SJCRH30 (cell line): ENCODE measurements at regions not wholly inside any gene's neighbourhood (a gene's known extent, or its start where the extent isn't known, plus 50 kb on each side); places are given as distances from the start of the nearest gene placed in this dataset.
A peak's percentile ranks its signal among the peaks of the same experiment; 100 is the strongest.

Experiments used
- DNase-seq, 2 experiments: peaks; one replicate each; pipeline ENCODE4 v3.0.0-alpha.2; 2015 to 2020
- H3K27ac ChIP-seq: fragments of 250-450 bp; sonication (Bioruptor Pico); 2 replicates; pipeline ENCODE4 v1.5.1; 2020; ENCODE audit warnings: mild to moderate bottlenecking, moderate library complexity
- H3K27me3 ChIP-seq: fragments of 250-450 bp; sonication (Bioruptor Pico); 2 replicates; pipeline ENCODE4 v1.5.1; 2020; ENCODE audit warnings: mild to moderate bottlenecking, moderate library complexity
- H3K36me3 ChIP-seq: fragments of 250-450 bp; sonication (Bioruptor Pico); 2 replicates; pipeline ENCODE4 v1.5.1; 2020; ENCODE audit warnings: mild to moderate bottlenecking, moderate library complexity
- H3K4me1 ChIP-seq: fragments of 250-450 bp; sonication (Bioruptor Pico); 2 replicates; pipeline ENCODE4 v1.5.1; 2020; ENCODE audit warnings: mild to moderate bottlenecking, moderate library complexity
- H3K4me3 ChIP-seq: fragments of 250-450 bp; sonication (Bioruptor Pico); 2 replicates; pipeline ENCODE4 v1.5.1; 2020; ENCODE audit warnings: mild to moderate bottlenecking, moderate library complexity
- H3K9me3 ChIP-seq: fragments of 250-450 bp; sonication (Bioruptor Pico); replicated peaks from 2 replicates; pipeline ENCODE4 v1.5.1; 2020; ENCODE audit warnings: mild to moderate bottlenecking, moderate library complexity

GRCh38 chr5:56566374-56567249 lies 248.7 kb upstream of the MAP3K1 start:
- Histone ChIP-seq H3K4me3 (no peak overlapping the region), H3K27me3 (no peaks in the 10 kb centered on the region), H3K9me3 (no peaks in the 10 kb centered on the region), H3K27ac (no peak overlapping the region), H3K4me1 (no peaks in the 10 kb centered on the region), H3K36me3 (no peaks in the 10 kb centered on the region)
- no peak for DNase-seq

GRCh38 chr5:56565644-56566043 lies 249.7 kb upstream of the MAP3K1 start:
- DNase-seq, result no peak
- H3K9me3 ChIP-seq, result no peaks in the 10 kb centered on the region
- no peak overlapping the region for H3K4me3 ChIP-seq
- no peaks in the 10 kb centered on the region for H3K36me3 ChIP-seq
- H3K27me3 ChIP-seq, result no peaks in the 10 kb centered on the region
- H3K4me1 ChIP-seq, result no peaks in the 10 kb centered on the region
- no peak overlapping the region for H3K27ac ChIP-seq

- no peaks in the 10 kb centered on the region for H3K27me3 ChIP-seq
- no peaks in the 10 kb centered on the region for H3K4me1 ChIP-seq
- no peak for DNase-seq
- no peaks in the 10 kb centered on the region for H3K9me3 ChIP-seq
- no peak overlapping the region for H3K27ac ChIP-seq
- no peaks in the 10 kb centered on the region for H3K36me3 ChIP-seq
- H3K4me3 ChIP-seq, result no peak overlapping the region
These were observed 250.1 kb upstream of the MAP3K1 start for GRCh38 chr5:56565283-56565615.

GRCh38 chr5:56564541-56565282 lies 250.6 kb upstream of the MAP3K1 start:
- no peaks in the 10 kb centered on the region for H3K27me3 ChIP-seq
- no peak overlapping the region for H3K27ac ChIP-seq
- H3K36me3 ChIP-seq, result no peaks in the 10 kb centered on the region
- no peaks in the 10 kb centered on the region for H3K9me3 ChIP-seq
- H3K4me1 ChIP-seq, result no peaks in the 10 kb centered on the region
- H3K4me3 ChIP-seq, result no peak overlapping the region
- DNase-seq, result no peak

GRCh38 chr5:56561455-56561854 lies 253.9 kb upstream of the MAP3K1 start:
- no peak overlapping the region for H3K4me3 ChIP-seq
- H3K9me3 ChIP-seq, result no peaks in the 10 kb centered on the region
- H3K27ac ChIP-seq, result no peak overlapping the region
- H3K4me1 ChIP-seq, result no peaks in the 10 kb centered on the region
- DNase-seq, result no peak
- H3K27me3 ChIP-seq, result no peaks in the 10 kb centered on the region
- H3K36me3 ChIP-seq, result no peaks in the 10 kb centered on the region

GRCh38 chr5:56558131-56558745 lies 257.1 kb upstream of the MAP3K1 start:
- Histone ChIP-seq H3K27me3 (no peaks in the 10 kb centered on the region), H3K4me1 (no peaks in the 10 kb centered on the region), H3K4me3 (no peak overlapping the region), H3K27ac (no peak overlapping the region), H3K9me3 (no peaks in the 10 kb centered on the region), H3K36me3 (no peaks in the 10 kb centered on the region)
- DNase-seq, result no peak

GRCh38 chr5:56557198-56557597 lies 258.2 kb upstream of the MAP3K1 start:
- Histone ChIP-seq H3K27me3 (no peaks in the 10 kb centered on the region), H3K4me3 (no peak overlapping the region), H3K36me3 (no peaks in the 10 kb centered on the region), H3K4me1 (no peaks in the 10 kb centered on the region), H3K9me3 (no peaks in the 10 kb centered on the region), H3K27ac (no peak overlapping the region)
- no peak for DNase-seq

GRCh38 chr5:56552612-56553268 lies 262.6 kb upstream of the MAP3K1 start:
- DNase-seq, result no peak
- H3K9me3 ChIP-seq, result no peaks in the 10 kb centered on the region
- H3K4me3 ChIP-seq, result no peak overlapping the region
- H3K36me3 ChIP-seq, result no peaks in the 10 kb centered on the region
- H3K4me1 ChIP-seq, result no peaks in the 10 kb centered on the region
- H3K27me3 ChIP-seq, result no peaks in the 10 kb centered on the region
- no peak overlapping the region for H3K27ac ChIP-seq

GRCh38 chr5:56550227-56550626 lies 265.1 kb upstream of the MAP3K1 start:
- peaks cover 1% of the 10 kb centered on the region; the same call in 1 of the 2 replicates for H3K4me1 ChIP-seq
- DNase-seq, result no peak
- H3K9me3 ChIP-seq, result no peaks in the 10 kb centered on the region
- no peak overlapping the region for H3K4me3 ChIP-seq
- H3K36me3 ChIP-seq, result no peaks in the 10 kb centered on the region
- H3K27ac ChIP-seq, result no peak overlapping the region
- H3K27me3 ChIP-seq, result no peaks in the 10 kb centered on the region

- Histone ChIP-seq H3K27me3 (no peaks in the 10 kb centered on the region), H3K9me3 (no peaks in the 10 kb centered on the region), H3K4me3 (no peak overlapping the region), H3K36me3 (no peaks in the 10 kb centered on the region), H3K27ac (no peak overlapping the region), H3K4me1 (peaks cover 7% of the 10 kb centered on the region; the same call in 1 of the 2 replicates)
- no peak for DNase-seq
These were observed 266.1 kb upstream of the MAP3K1 start for GRCh38 chr5:56549096-56549886.

- Histone ChIP-seq H3K4me3 (no peak overlapping the region), H3K9me3 (no peaks in the 10 kb centered on the region), H3K27me3 (no peaks in the 10 kb centered on the region), H3K27ac (no peak overlapping the region), H3K36me3 (no peaks in the 10 kb centered on the region), H3K4me1 (peaks cover 7% of the 10 kb centered on the region; the same call in 1 of the 2 replicates)
- DNase-seq, result peak in 1 of 2 experiments; percentile 7
These were observed 270.3 kb upstream of the MAP3K1 start for GRCh38 chr5:56545016-56545415.

- Histone ChIP-seq H3K4me3 (no peak overlapping the region), H3K9me3 (no peaks in the 10 kb centered on the region), H3K36me3 (no peaks in the 10 kb centered on the region), H3K4me1 (peaks cover 7% of the 10 kb centered on the region; the same call in 1 of the 2 replicates), H3K27ac (no peak overlapping the region), H3K27me3 (no peaks in the 10 kb centered on the region)
- no peak for DNase-seq
These were observed 271.6 kb upstream of the MAP3K1 start for GRCh38 chr5:56543441-56544388.

GRCh38 chr5:56540266-56540665 lies 275.1 kb upstream of the MAP3K1 start:
- H3K27ac ChIP-seq, result no peak overlapping the region
- H3K4me1 ChIP-seq, result peaks cover 7% of the 10 kb centered on the region; the same call in 1 of the 2 replicates
- no peak overlapping the region for H3K4me3 ChIP-seq
- H3K27me3 ChIP-seq, result no peaks in the 10 kb centered on the region
- no peaks in the 10 kb centered on the region for H3K36me3 ChIP-seq
- no peak for DNase-seq
- H3K9me3 ChIP-seq, result no peaks in the 10 kb centered on the region
